ENCODE measurements at regions not wholly inside any gene's neighbourhood (a gene's known extent, or its start where the extent isn't known, plus 50 kb on each side); places are given as distances from the start of the nearest gene placed in this dataset.
"Not testable (repeated sequence)": the region's sequence is repeated elsewhere in the genome, so short reads cannot be mapped to it uniquely, and the experiment has no call there.

DNA sequence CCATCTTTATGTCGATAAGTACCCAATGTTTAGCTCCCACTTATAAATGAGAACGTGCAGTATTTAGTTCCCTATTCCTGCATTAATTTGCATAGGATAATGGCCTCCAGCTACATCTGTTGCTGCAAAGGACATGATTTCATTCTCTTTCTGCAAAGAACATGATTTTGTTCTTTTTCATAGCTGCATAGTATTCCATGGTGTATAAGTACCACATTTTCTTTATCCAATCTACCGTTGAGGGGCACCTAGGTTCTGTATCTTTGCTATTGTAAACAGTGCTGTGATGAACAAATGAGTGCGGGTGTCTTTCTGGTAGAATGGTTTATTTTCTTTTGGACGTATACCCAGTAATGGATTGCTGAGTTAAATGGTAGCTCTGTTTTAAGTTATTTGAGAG, 63.0 kb downstream of the HLX start:
- Histone ChIP-seq H3K36me3 (no peaks in the 10 kb centered on the region), H3K27ac (no peak overlapping the region), H3K4me3 (no peak overlapping the region), H3K9me3 (no peaks in the 10 kb centered on the region), H3K4me1 (no peaks in the 10 kb centered on the region), H3K27me3 (ENCODE audit: low read depth) (no peaks in the 10 kb centered on the region)
- DNase-seq (no peak), ATAC-seq (no peak)
- intact Hi-C loops (cut with DNase I): no loop called here
- TF ChIP-seq, protein P1, sequence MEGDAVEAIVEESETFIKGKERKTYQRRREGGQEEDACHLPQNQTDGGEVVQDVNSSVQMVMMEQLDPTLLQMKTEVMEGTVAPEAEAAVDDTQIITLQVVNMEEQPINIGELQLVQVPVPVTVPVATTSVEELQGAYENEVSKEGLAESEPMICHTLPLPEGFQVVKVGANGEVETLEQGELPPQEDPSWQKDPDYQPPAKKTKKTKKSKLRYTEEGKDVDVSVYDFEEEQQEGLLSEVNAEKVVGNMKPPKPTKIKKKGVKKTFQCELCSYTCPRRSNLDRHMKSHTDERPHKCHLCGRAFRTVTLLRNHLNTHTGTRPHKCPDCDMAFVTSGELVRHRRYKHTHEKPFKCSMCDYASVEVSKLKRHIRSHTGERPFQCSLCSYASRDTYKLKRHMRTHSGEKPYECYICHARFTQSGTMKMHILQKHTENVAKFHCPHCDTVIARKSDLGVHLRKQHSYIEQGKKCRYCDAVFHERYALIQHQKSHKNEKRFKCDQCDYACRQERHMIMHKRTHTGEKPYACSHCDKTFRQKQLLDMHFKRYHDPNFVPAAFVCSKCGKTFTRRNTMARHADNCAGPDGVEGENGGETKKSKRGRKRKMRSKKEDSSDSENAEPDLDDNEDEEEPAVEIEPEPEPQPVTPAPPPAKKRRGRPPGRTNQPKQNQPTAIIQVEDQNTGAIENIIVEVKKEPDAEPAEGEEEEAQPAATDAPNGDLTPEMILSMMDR (IDR thresholded peaks at IDR 0.05): no peak

DNA sequence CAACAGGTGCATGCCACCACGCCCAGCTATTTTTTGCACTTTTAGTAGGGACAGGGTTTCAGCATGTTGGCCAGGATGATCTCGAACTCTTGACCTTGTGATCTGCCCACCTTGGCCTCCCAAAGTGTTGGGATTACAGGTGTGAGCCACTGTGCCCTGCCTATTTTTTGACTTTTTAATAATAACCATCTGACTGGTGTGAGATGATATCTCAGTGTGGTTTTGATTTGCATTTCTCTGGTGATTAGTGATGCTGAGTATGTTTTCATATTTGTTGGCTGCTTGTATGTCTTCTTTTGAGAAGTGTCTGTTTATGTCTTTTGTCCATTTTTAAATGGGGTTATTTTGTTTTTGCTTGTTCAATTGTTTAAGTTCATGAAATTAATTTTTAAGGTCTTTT, 63.7 kb downstream of the HLX start:
- intact Hi-C loops (cut with DNase I); H3K4me1 ChIP-seq; H3K36me3 ChIP-seq; H3K4me3 ChIP-seq; H3K9me3 ChIP-seq; H3K27ac ChIP-seq; ATAC-seq; DNase-seq; H3K27me3 ChIP-seq (ENCODE audit: low read depth): not testable (repeated sequence)

DNA sequence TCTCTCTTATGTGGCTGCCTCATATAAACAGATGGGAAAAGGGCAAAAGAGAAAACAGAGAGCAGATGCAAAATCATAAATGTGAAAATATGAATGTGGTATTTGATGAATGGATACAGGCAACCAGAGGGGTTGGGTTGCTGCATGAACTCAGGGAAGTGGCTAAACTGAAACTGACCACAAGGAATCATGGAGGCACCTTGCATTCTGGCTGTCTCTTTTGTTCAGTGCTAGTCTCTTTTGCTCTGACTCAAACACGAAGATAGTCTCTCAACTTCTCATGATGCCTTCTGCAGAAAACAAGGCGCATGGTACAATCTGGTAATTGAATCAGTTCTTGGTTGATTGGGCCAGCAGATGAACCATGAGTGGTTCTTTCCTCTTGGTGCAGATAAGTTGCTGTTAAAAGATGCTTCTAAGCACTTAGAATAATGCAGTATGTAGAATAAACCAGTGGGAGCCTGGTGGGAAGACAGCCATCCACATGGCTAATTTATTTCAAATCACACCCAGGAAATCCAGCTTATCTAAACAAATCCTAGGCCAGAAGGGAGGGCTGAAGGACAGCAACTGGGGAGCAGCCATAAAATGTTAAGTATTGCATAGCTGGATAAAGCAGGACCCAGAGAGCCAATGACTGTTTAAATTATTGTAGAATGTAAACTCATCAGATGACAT, 64.2 kb downstream of the HLX start:
- TF ChIP-seq, protein P1 (IDR thresholded peaks at IDR 0.05): no peak
- Histone ChIP-seq H3K27me3 (ENCODE audit: low read depth) (no peaks in the 10 kb centered on the region), H3K4me3 (no peak overlapping the region), H3K9me3 (no peaks in the 10 kb centered on the region), H3K36me3 (no peaks in the 10 kb centered on the region), H3K27ac (no peak overlapping the region), H3K4me1 (no peaks in the 10 kb centered on the region)
- no peak for DNase-seq
- no peak for ATAC-seq
- intact Hi-C loops (cut with DNase I): no loop called here

DNA sequence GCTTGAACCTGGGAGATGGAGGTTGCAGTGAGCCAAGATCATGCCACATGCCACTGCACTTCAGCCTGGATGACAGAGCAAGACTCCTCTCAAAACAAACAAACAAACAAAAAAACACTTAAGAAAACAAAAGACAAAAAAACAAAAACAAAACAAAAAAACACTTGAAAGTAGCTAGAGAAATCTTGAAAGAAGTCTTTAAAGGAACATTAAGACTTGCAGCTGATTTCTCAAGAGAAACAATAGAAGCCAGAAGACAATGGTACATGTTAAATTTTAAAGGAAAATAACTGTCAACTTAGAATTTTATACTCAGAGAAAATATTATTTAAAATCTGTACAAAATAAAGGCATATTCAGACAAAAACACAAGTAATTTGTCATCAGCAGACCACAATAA, 71.3 kb downstream of the HLX start:
- Histone ChIP-seq H3K4me3 (no peak overlapping the region), H3K9me3 (peaks cover 10% of the 10 kb centered on the region), H3K27ac (no peak overlapping the region), H3K27me3 (ENCODE audit: low read depth) (no peaks in the 10 kb centered on the region), H3K36me3 (no peaks in the 10 kb centered on the region), H3K4me1 (no peaks in the 10 kb centered on the region)
- DNase-seq (no peak), ATAC-seq (no peak)
- TF ChIP-seq, protein P1 (IDR thresholded peaks at IDR 0.05): no peak
- intact Hi-C loops (cut with DNase I): no loop called here

DNA sequence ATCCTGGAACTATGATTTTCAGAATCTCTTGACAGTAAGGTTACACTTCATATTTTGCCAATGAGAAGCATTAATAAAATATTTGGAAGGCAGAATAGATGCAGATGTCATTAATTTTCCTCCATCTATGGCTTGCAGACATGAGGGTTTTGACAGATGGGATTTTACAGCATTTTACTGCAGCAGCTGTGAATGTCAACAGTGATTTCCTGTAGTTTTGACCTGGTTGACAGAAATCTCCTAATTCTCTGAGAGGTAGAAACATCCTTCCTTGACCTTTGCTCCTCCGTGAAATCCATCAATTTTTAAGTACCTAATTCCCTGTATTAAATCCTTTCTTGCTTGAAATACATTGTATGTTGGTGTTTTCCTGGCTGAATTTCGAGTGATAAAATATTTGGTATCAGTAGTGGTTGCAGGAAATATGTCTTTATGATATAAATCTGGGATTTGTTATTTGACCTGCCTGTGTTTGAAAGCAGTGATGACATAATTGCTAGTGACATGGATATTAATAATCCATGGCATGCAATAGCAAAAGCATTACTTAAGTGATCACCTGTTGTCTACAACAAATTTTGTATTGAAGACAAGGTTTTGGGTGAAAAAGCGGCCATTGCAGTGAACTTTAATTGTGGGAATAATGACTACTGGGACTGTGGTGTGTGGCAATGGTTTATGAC, 73.9 kb downstream of the HLX start:
- no peak for ATAC-seq
- H3K9me3 ChIP-seq: peaks cover 10% of the 10 kb centered on the region
- H3K4me3 ChIP-seq: no peak overlapping the region
- no peaks in the 10 kb centered on the region for H3K27me3 ChIP-seq (ENCODE audit: low read depth)
- H3K4me1 ChIP-seq: no peaks in the 10 kb centered on the region
- no peak for DNase-seq
- no peak overlapping the region for H3K27ac ChIP-seq
- no peaks in the 10 kb centered on the region for H3K36me3 ChIP-seq
- TF ChIP-seq, protein P1 (IDR thresholded peaks at IDR 0.05): no peak
- intact Hi-C loops (cut with DNase I): no loop called here

DNA sequence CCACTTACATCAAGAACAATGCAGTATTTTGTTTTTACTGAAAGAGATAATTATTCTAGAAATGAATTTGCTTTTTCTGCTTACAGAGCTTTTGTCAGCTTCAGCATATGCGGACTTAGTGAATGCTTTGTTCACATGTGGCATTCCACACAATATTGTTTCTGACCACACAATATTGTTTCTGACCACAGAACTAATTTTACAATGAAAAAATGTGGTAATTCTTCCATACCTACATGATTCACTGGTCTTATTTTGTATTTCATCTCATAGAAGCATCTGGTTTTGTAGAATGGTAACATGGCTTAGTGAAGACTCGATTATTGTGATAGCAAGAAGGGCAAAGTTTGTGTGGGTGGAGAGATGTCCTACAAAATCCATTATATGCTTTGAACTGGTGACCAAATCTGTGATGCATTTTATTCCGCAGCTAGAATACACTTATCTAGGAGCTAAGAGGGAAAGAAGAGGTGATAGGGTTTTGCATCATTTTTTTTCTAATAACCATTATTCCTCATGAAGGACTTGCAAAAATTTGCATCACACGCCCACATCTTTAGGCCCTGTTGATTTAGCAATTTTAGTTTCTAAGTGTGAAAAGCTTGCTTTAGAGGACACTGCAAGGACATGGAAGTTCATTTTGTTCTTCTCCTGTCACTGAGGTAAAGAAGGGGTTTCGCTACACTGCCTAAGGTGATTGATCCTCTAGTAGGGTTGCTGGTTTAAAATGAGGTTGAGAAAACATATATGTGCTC, 75.3 kb downstream of the HLX start:
- H3K4me1 ChIP-seq: no peaks in the 10 kb centered on the region
- H3K27me3 ChIP-seq (ENCODE audit: low read depth): no peaks in the 10 kb centered on the region
- peaks cover 10% of the 10 kb centered on the region for H3K9me3 ChIP-seq
- no peak overlapping the region for H3K27ac ChIP-seq
- ATAC-seq (no peak), DNase-seq (no peak)
- H3K36me3 ChIP-seq: no peaks in the 10 kb centered on the region
- TF ChIP-seq, protein P1 (IDR thresholded peaks at IDR 0.05): no peak
- intact Hi-C loops (cut with DNase I): no loop called here
- no peak overlapping the region for H3K4me3 ChIP-seq
